Germinal center (tissue), 1 donor: ENCODE measurements at regions not wholly inside any gene's neighbourhood (a gene's known extent, or its start where the extent isn't known, plus 50 kb on each side); places are given as distances from the start of the nearest gene placed in this dataset.
"Not testable (repeated sequence)": the region's sequence is repeated elsewhere in the genome, so short reads cannot be mapped to it uniquely, and the experiment has no call there.

ENCODE experiments used
- DNase-seq: peaks from one replicate; pipeline ENCODE4 v3.0.0; 2012; ENCODE audit warnings: mixed read lengths, low spot score

GRCh38 chr13:22757530-22758120, 423.2 kb upstream of the SGCG start:
- no peak for DNase-seq

- DNase-seq, result no peak
These were observed 422.5 kb upstream of the SGCG start for GRCh38 chr13:22758245-22758644.

- no peak for DNase-seq
These were observed 419.1 kb upstream of the SGCG start for GRCh38 chr13:22761709-22762108.

GRCh38 chr13:22765547-22765946, 415.2 kb upstream of the SGCG start:
- no peak for DNase-seq

GRCh38 chr13:22770891-22771290, 409.9 kb upstream of the SGCG start:
- DNase-seq, result no peak

- no peak for DNase-seq
These were observed 407.3 kb upstream of the SGCG start for GRCh38 chr13:22773465-22773864.

GRCh38 chr13:22776394-22777186, 404.2 kb upstream of the SGCG start:
- DNase-seq, result no peak

- no peak for DNase-seq
These were observed 403.6 kb upstream of the SGCG start for GRCh38 chr13:22777207-22777606.

- DNase-seq, result no peak
These were observed 391.7 kb upstream of the SGCG start for GRCh38 chr13:22789027-22789593.

GRCh38 chr13:22789916-22790315, 390.9 kb upstream of the SGCG start:
- DNase-seq, result no peak

- DNase-seq, result no peak
These were observed 387.1 kb upstream of the SGCG start for GRCh38 chr13:22793598-22794134.

GRCh38 chr13:22800526-22801401, 380.0 kb upstream of the SGCG start:
- no peak for DNase-seq

GRCh38 chr13:22801402-22802003, 379.3 kb upstream of the SGCG start:
- no peak for DNase-seq

GRCh38 chr13:22812793-22813192, 368.0 kb upstream of the SGCG start:
- no peak for DNase-seq

- DNase-seq, result not testable (repeated sequence)
These were observed 367.0 kb upstream of the SGCG start for GRCh38 chr13:22813531-22814377.

GRCh38 chr13:22814433-22814832, 366.3 kb upstream of the SGCG start:
- not testable (repeated sequence) for DNase-seq

GRCh38 chr13:22821589-22821988, 359.2 kb upstream of the SGCG start:
- no peak for DNase-seq

- no peak for DNase-seq
These were observed 355.6 kb upstream of the SGCG start for GRCh38 chr13:22825186-22825585.

- DNase-seq, result no peak
These were observed 352.7 kb upstream of the SGCG start for GRCh38 chr13:22828081-22828480.

- no peak for DNase-seq
These were observed 344.3 kb upstream of the SGCG start for GRCh38 chr13:22836475-22836874.
